T-cell (primary cell): ENCODE measurements at regions not wholly inside any gene's neighbourhood (a gene's known extent, or its start where the extent isn't known, plus 50 kb on each side); places are given as distances from the start of the nearest gene placed in this dataset.

Source experiments
- ATAC-seq, 4 experiments: fragments of 200-7000 bp in 3 of 4; fragments of 150-1000 bp in 1 of 4; cut with Tn5 transposase; replicated peaks in 1 of 4; 1 replicate in 3 of 4; 2 replicates in 1 of 4; pipeline ENCODE4 v1.10.0; 2021; ENCODE audit warnings: moderate library complexity in 3 of 4, mild to moderate bottlenecking in 2 of 4, moderate number of reproducible peaks in 1 of 4
- CTCF ChIA-PET, 2 donors: fragments of 300-600 bp; sonication (Branson Sonifier 250); formaldehyde crosslinking; loops; one replicate each; lab custom pipeline; 2022; ENCODE audit warnings: antibody characterized with exemption in 2 of 2; lab: Charles Lee
- POLR2A ChIA-PET, 2 donors: fragments of 300-600 bp; sonication (Branson Sonifier 250); formaldehyde crosslinking; loops; one replicate each; lab custom pipeline; 2022; ENCODE audit warnings: antibody characterized with exemption in 2 of 2; lab: Charles Lee
- DNase-seq, 35 experiments: peaks; one replicate each; pipeline versions ENCODE4 v3.0.0 to v3.0.0-alpha.2; 2013 to 2023
- H3K27ac ChIP-seq: one replicate; pipeline ENCODE4 v1.5.1; 2013; ENCODE audit warnings: low read length
- H3K27me3 ChIP-seq, 2 experiments: replicated peaks in 1 of 2; 1 replicate in 1 of 2; 2 replicates in 1 of 2; pipeline versions ENCODE4 v1.6.1 to v1.7.0; 2013; ENCODE audit warnings: low read length in 1 of 2, mixed read lengths in 1 of 2; ENCODE audit not compliant: control insufficient read depth in 2 of 2, insufficient read depth in 2 of 2; ENCODE audit errors: extremely low read depth in 1 of 2
- H3K36me3 ChIP-seq, 2 donors: 1 replicate in 1 of 2; 2 replicates in 1 of 2; pipeline versions ENCODE4 v1.6.1 to v1.7.0; 2013; ENCODE audit warnings: low read length in 1 of 2; ENCODE audit not compliant: control insufficient read depth in 2 of 2, insufficient read depth in 1 of 2; ENCODE audit errors: extremely low read depth in 1 of 2
- H3K4me1 ChIP-seq, 2 experiments: 1 replicate in 1 of 2; 2 replicates in 1 of 2; pipeline versions ENCODE4 v1.6.1 to v1.7.0; 2013; ENCODE audit warnings: low read length in 2 of 2, mixed read lengths in 1 of 2; ENCODE audit not compliant: insufficient read depth in 2 of 2, control insufficient read depth in 1 of 2; ENCODE audit errors: extremely low read depth in 1 of 2
- H3K4me3 ChIP-seq, 2 donors: 1 replicate in 1 of 2; 2 replicates in 1 of 2; pipeline versions ENCODE4 v1.5.1 to v1.7.0; 2013; ENCODE audit warnings: mild to moderate bottlenecking in 2 of 2, low read length in 1 of 2, moderate library complexity in 1 of 2; ENCODE audit not compliant: control insufficient read depth in 1 of 2; ENCODE audit errors: extremely low read depth in 1 of 2
- H3K9me3 ChIP-seq: 2 replicates; pipeline ENCODE4 v1.7.0; 2013
- H3K27ac Mint-ChIP-seq, 2 donors: one replicate each; pipeline ENCODE4 v1.8.0; 2020 to 2021; ENCODE audit warnings: mild to moderate bottlenecking in 2 of 2, mixed read lengths in 2 of 2
- H3K27me3 Mint-ChIP-seq, 2 donors: one replicate each; pipeline ENCODE4 v1.8.0; 2021 to 2022; ENCODE audit warnings: mixed read lengths in 2 of 2
- H3K36me3 Mint-ChIP-seq: one replicate; pipeline ENCODE4 v1.8.0; 2021; ENCODE audit warnings: mixed read lengths
- H3K4me1 Mint-ChIP-seq, 3 donors: one replicate each; pipeline ENCODE4 v1.8.0; 2020 to 2022; ENCODE audit warnings: mixed read lengths in 3 of 3, mild to moderate bottlenecking in 1 of 3
- H3K4me3 Mint-ChIP-seq, 3 donors: one replicate each; pipeline ENCODE4 v1.8.0; 2020 to 2022; ENCODE audit warnings: mild to moderate bottlenecking in 3 of 3, mixed read lengths in 3 of 3, moderate library complexity in 3 of 3
- H3K9me3 Mint-ChIP-seq, 3 donors: one replicate each; pipeline ENCODE4 v1.8.0; 2020 to 2022; ENCODE audit warnings: mixed read lengths in 3 of 3
- WGBS: methylation state at CpG from one replicate; pipeline ENCODE4 v1.1.5; 2013; ENCODE audit warnings: missing lambda C conversion rate; ENCODE audit not compliant: insufficient coverage; 5-methylcytosine and 5-hydroxymethylcytosine counted together

DNA sequence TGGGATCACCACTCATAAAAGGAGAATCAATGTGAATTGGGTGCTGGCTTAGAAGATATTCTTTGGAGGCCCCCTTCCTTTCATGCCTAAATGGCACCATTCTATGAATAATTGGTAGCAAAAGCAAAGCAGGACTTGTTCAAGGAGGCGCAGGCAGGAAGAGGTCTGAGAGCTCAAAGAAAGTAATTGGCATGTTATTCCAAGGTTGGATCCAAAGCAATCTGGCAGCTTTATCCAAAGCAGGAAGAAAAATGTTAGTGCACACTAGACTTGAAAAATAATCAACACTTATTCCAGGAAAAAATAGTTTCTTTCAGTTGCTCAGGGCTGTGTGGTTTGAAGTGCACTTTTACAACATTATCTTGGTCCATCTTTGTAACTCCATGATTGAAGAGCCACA lies 326.4 kb downstream of the NUAK1 start:
- Mint-ChIP-seq H3K36me3 (no peaks in the 10 kb centered on the region), H3K4me3 (no peak overlapping the region), H3K4me1 (no peaks in the 10 kb centered on the region), H3K27ac (no peak overlapping the region), H3K9me3 (peaks cover 0 to 4% (median 0%) of the 10 kb centered on the region in 3 donors), H3K27me3 (peaks cover 0 to 9% of the 10 kb centered on the region in 2 donors)
- ATAC-seq = no peak
- Histone ChIP-seq H3K4me3 (no peak overlapping the region), H3K36me3 (no peaks in the 10 kb centered on the region), H3K27ac (no peak overlapping the region), H3K4me1 (no peaks in the 10 kb centered on the region), H3K9me3 (no peaks in the 10 kb centered on the region), H3K27me3 (peaks cover 0 to 11% of the 10 kb centered on the region in 2 experiments)
- no CpG with 5 or more reads among the region's 1 CpG for WGBS
- ChIA-PET CTCF (no interaction called here), POLR2A (no interaction called here)
- DNase-seq = no peak

GRCh38 chr12:105813201-105813600 lies 325.6 kb downstream of the NUAK1 start:
- 71% methylated on average over 5 of the region's 5 CpGs for WGBS
- DNase-seq = no peak
- Histone ChIP-seq H3K9me3 (no peaks in the 10 kb centered on the region), H3K27me3 (peaks cover 0 to 11% of the 10 kb centered on the region in 2 experiments), H3K27ac (no peak overlapping the region), H3K36me3 (no peaks in the 10 kb centered on the region), H3K4me3 (no peak overlapping the region), H3K4me1 (no peaks in the 10 kb centered on the region)
- ATAC-seq = no peak
- ChIA-PET CTCF (no interaction called here), POLR2A (no interaction called here)
- Mint-ChIP-seq H3K4me3 (no peak overlapping the region), H3K27me3 (peaks cover 0 to 9% of the 10 kb centered on the region in 2 donors), H3K36me3 (no peaks in the 10 kb centered on the region), H3K27ac (no peak overlapping the region), H3K9me3 (peaks cover 0 to 4% (median 0%) of the 10 kb centered on the region in 3 donors), H3K4me1 (no peaks in the 10 kb centered on the region)

- ChIA-PET POLR2A (no interaction called here), CTCF (no interaction called here)
- Mint-ChIP-seq H3K4me3 (no peak overlapping the region), H3K9me3 (peaks cover 0 to 4% (median 0%) of the 10 kb centered on the region in 3 donors), H3K4me1 (no peaks in the 10 kb centered on the region), H3K36me3 (no peaks in the 10 kb centered on the region), H3K27ac (no peak overlapping the region), H3K27me3 (peaks cover 0 to 9% of the 10 kb centered on the region in 2 donors)
- Histone ChIP-seq H3K27ac (no peak overlapping the region), H3K4me1 (no peaks in the 10 kb centered on the region), H3K27me3 (peaks cover 0 to 11% of the 10 kb centered on the region in 2 experiments), H3K36me3 (no peaks in the 10 kb centered on the region), H3K4me3 (no peak overlapping the region), H3K9me3 (no peaks in the 10 kb centered on the region)
- WGBS = 69% methylated on average over 3 of the region's 4 CpGs
- no peak for ATAC-seq
- DNase-seq = no peak
Observed at GRCh38 chr12:105814283-105814682, 324.5 kb downstream of the NUAK1 start.

GRCh38 chr12:105819549-105819948 lies 319.2 kb downstream of the NUAK1 start:
- DNase-seq = no peak
- ATAC-seq = no peak
- ChIA-PET CTCF (no interaction called here), POLR2A (no interaction called here)
- WGBS = 33% methylated on average over 1 of the region's 2 CpGs
- no peaks in the 10 kb centered on the region for H3K4me1 Mint-ChIP-seq
- Histone ChIP-seq H3K4me1 (no peaks in the 10 kb centered on the region), H3K27me3 (peaks cover 0 to 4% of the 10 kb centered on the region in 2 experiments), H3K27ac (no peak overlapping the region), H3K4me3 (no peak overlapping the region), H3K9me3 (no peaks in the 10 kb centered on the region), H3K36me3 (no peaks in the 10 kb centered on the region)
- peaks cover 0 to 7% (median 0%) of the 10 kb centered on the region in 3 donors for H3K9me3 Mint-ChIP-seq
- H3K27ac Mint-ChIP-seq = no peak overlapping the region
- no peak overlapping the region for H3K4me3 Mint-ChIP-seq
- no peaks in the 10 kb centered on the region for H3K36me3 Mint-ChIP-seq
- peaks cover 2 to 9% of the 10 kb centered on the region in 2 donors for H3K27me3 Mint-ChIP-seq

GRCh38 chr12:105820429-105821125 lies 318.2 kb downstream of the NUAK1 start:
- POLR2A ChIA-PET = no interaction called here
- Histone ChIP-seq H3K9me3 (no peaks in the 10 kb centered on the region), H3K4me3 (no peak overlapping the region), H3K27ac (no peak overlapping the region), H3K27me3 (no peaks in the 10 kb centered on the region), H3K36me3 (no peaks in the 10 kb centered on the region), H3K4me1 (no peaks in the 10 kb centered on the region)
- ATAC-seq = no peak
- Mint-ChIP-seq H3K4me1 (no peaks in the 10 kb centered on the region), H3K27me3 (peaks cover 2 to 9% of the 10 kb centered on the region in 2 donors), H3K36me3 (no peaks in the 10 kb centered on the region), H3K4me3 (no peak overlapping the region), H3K9me3 (peaks cover 0 to 8% (median 0%) of the 10 kb centered on the region in 3 donors), H3K27ac (no peak overlapping the region)
- 88% methylated on average over 3 of the region's 5 CpGs for WGBS
- no peak for DNase-seq
- CTCF ChIA-PET = no interaction called here

GRCh38 chr12:105822131-105823105 lies 316.3 kb downstream of the NUAK1 start:
- Mint-ChIP-seq H3K4me3 (no peak overlapping the region), H3K27ac (no peak overlapping the region), H3K9me3 (peaks cover 0 to 8% (median 0%) of the 10 kb centered on the region in 3 donors), H3K27me3 (peaks cover 0 to 2% of the 10 kb centered on the region in 2 donors), H3K4me1 (no peaks in the 10 kb centered on the region), H3K36me3 (no peaks in the 10 kb centered on the region)
- ATAC-seq (no peak), DNase-seq (no peak)
- Histone ChIP-seq H3K4me1 (no peaks in the 10 kb centered on the region), H3K27ac (no peak overlapping the region), H3K9me3 (no peaks in the 10 kb centered on the region), H3K27me3 (no peaks in the 10 kb centered on the region), H3K36me3 (no peaks in the 10 kb centered on the region), H3K4me3 (no peak overlapping the region)
- ChIA-PET POLR2A (interaction anchor here in 1 of 2 donors (0.7 kb wide), 1 partner anchor 1590 kb away, joined by 10 read pairs; no protein-coding TSS in a partner anchor), CTCF (interaction anchor here in 1 of 2 donors (0.7 kb wide), 1 partner anchor 385 kb away, joined by 6 read pairs; no protein-coding TSS in a partner anchor)
- WGBS = 52% methylated on average over 4 of the region's 11 CpGs
